ENCODE measurements at regions not wholly inside any gene's neighbourhood (a gene's known extent, or its start where the extent isn't known, plus 50 kb on each side); places are given as distances from the start of the nearest gene placed in this dataset.

GRCh38 chr4:124947622-124948265 is 235.2 kb upstream of the ANKRD50 start:
- TF ChIP-seq, protein P1, sequence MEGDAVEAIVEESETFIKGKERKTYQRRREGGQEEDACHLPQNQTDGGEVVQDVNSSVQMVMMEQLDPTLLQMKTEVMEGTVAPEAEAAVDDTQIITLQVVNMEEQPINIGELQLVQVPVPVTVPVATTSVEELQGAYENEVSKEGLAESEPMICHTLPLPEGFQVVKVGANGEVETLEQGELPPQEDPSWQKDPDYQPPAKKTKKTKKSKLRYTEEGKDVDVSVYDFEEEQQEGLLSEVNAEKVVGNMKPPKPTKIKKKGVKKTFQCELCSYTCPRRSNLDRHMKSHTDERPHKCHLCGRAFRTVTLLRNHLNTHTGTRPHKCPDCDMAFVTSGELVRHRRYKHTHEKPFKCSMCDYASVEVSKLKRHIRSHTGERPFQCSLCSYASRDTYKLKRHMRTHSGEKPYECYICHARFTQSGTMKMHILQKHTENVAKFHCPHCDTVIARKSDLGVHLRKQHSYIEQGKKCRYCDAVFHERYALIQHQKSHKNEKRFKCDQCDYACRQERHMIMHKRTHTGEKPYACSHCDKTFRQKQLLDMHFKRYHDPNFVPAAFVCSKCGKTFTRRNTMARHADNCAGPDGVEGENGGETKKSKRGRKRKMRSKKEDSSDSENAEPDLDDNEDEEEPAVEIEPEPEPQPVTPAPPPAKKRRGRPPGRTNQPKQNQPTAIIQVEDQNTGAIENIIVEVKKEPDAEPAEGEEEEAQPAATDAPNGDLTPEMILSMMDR (IDR thresholded peaks at IDR 0.05; ENCODE audit: low read depth, low read length), result no peak
- 0 out of 2 replicates have a peak overlapping the region, but pooled peaks have one; percentile 6 for H3K4me3 ChIP-seq (ENCODE audit: low read depth, low read length)

GRCh38 chr4:124946696-124947095 is 234.2 kb upstream of the ANKRD50 start:
- TF ChIP-seq, protein P1 (IDR thresholded peaks at IDR 0.05; ENCODE audit: low read depth, low read length), result no peak
- H3K4me3 ChIP-seq (ENCODE audit: low read depth, low read length), result no peak overlapping the region

GRCh38 chr4:124945422-124945821 is 232.9 kb upstream of the ANKRD50 start:
- TF ChIP-seq, protein P1 (IDR thresholded peaks at IDR 0.05; ENCODE audit: low read depth, low read length), result no peak
- peak overlapping the region; percentile 42 for H3K4me3 ChIP-seq (ENCODE audit: low read depth, low read length)

DNA sequence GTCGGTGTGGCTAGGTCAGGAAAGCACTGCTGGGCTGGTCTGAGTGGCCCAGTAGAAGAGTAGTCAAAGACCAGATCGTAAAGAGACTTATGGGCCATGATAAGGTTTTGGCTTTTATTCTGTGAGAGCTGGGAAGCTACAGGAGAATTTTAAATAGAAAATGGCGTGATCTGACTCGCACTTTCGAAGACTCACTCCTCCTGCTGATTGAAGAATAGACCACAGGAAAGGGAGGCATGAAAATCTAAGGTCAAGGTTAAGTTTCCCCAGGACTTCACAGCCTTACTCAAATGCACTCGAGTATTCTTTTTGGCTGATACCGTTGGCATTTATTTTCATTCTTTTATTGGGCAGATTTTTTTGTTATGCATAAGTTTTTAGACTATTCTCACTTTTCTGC is 231.4 kb upstream of the ANKRD50 start:
- no peak overlapping the region for H3K4me3 ChIP-seq (ENCODE audit: low read depth, low read length)
- TF ChIP-seq, protein P1 (IDR thresholded peaks at IDR 0.05; ENCODE audit: low read depth, low read length), result no peak

DNA sequence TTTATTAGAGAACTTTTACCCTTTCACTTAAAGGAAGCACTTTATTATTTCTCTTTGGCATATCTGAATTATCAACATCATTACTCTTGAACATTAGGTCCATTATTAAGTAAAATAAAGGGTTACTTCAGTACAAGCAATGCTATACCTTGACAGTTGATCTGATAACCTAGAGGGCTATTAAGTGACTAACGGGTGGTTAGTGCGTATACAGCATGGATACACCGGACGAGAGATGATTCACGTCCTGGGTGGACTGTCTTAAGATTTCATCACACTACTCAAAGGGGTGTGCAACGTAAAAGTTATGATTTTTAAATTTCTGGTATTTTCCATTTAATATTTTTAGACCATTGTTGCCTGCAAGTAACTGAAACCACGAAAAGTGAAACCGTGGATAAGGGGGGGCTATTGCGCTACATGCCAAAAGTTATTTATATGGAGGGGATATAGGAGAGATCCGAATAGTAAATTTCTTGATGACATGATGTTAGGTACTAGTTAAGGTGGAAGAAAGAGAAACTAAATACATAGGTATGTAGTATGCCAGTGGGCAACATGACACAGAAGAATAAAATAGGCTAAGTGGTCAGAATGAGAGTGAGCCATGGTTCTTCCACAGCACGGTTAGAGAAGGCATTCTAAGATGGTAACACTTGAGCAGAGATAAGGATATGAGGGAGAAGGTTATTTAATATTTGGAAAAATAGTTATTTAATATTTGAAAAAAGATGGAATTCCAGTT is 230.8 kb upstream of the ANKRD50 start:
- no peak overlapping the region for H3K4me3 ChIP-seq (ENCODE audit: low read depth, low read length)
- TF ChIP-seq, protein P1 (IDR thresholded peaks at IDR 0.05; ENCODE audit: low read depth, low read length), result no peak

DNA sequence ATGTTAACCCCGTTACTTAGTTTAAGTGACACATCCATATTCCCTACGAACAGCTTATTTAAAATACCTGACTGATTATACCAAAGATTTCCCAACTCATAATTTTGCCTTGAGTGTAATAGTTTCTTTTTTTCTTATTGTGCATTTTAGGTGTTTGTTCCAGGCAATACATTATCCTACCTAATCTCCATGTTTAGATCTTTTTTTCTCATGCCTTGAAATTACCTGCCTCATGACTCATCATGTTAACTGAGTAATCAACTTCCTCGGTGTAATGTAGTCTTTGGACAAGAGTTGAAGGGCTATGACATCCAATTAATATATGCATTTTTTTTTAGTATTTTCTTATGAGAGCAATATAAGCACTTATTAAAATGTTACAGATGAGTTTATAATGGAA is 228.7 kb upstream of the ANKRD50 start:
- H3K4me3 ChIP-seq (ENCODE audit: low read depth, low read length), result no peak overlapping the region
- TF ChIP-seq, protein P1 (IDR thresholded peaks at IDR 0.05; ENCODE audit: low read depth, low read length), result no peak

- no peak overlapping the region for H3K4me3 ChIP-seq (ENCODE audit: low read depth, low read length)
- TF ChIP-seq, protein P1 (IDR thresholded peaks at IDR 0.05; ENCODE audit: low read depth, low read length), result no peak
Measured at GRCh38 chr4:124940387-124940786, 227.9 kb upstream of the ANKRD50 start.

All from WI38 (cell line).